NB4 (cell line): ENCODE measurements at regions not wholly inside any gene's neighbourhood (a gene's known extent, or its start where the extent isn't known, plus 50 kb on each side); places are given as distances from the start of the nearest gene placed in this dataset.

Source experiments
- DNase-seq: peaks from one replicate; pipeline ENCODE4 v3.0.0; 2010; ENCODE audit warnings: low read depth
- H3K4me3 ChIP-seq: one replicate; pipeline ENCODE4 v1.5.1; 2011; ENCODE audit warnings: mild to moderate bottlenecking, low read depth, low read length, moderate library complexity
- MYC ChIP-seq: IDR thresholded peaks from 2 replicates; pipeline ENCODE4 v1.6.1; 2011; ENCODE audit warnings: low read depth, low read length
- POLR2A ChIP-seq: IDR thresholded peaks from 2 replicates; pipeline ENCODE4 v1.6.1; 2011; ENCODE audit warnings: mild to moderate bottlenecking; ENCODE audit not compliant: insufficient read length; ENCODE audit errors: extremely low read depth
- TF ChIP-seq, protein P1 (sequence below): IDR thresholded peaks from 2 replicates; pipeline ENCODE4 v1.6.1; 2011; ENCODE audit warnings: low read depth, low read length
- TF ChIP-seq, protein P2 (sequence below): IDR thresholded peaks from one replicate; pipeline ENCODE4 v1.5.1; 2012; ENCODE audit warnings: low read depth, low read length

DNA sequence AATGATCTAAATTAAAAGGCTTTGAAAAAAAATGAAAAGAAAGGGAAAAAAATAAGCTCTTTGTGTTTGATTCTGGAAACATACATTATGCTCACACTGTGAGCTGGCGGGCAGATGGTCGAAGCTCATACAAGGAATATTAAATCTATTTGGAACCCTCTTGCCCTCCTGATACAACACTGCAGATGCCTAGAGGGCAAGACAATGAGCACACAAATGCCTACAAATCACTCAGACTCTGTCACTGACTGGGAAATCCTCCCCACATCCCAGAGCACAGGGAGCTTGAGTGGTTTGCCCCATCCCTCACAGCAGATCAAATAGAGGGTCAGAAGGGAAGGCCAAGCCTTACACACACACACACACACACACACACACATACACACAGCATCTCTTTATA lies 320.4 kb downstream of the HNRNPD start:
- DNase-seq, result no peak
- TF ChIP-seq, protein P1, sequence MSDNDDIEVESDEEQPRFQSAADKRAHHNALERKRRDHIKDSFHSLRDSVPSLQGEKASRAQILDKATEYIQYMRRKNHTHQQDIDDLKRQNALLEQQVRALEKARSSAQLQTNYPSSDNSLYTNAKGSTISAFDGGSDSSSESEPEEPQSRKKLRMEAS, result no peak
- TF ChIP-seq, protein P2, sequence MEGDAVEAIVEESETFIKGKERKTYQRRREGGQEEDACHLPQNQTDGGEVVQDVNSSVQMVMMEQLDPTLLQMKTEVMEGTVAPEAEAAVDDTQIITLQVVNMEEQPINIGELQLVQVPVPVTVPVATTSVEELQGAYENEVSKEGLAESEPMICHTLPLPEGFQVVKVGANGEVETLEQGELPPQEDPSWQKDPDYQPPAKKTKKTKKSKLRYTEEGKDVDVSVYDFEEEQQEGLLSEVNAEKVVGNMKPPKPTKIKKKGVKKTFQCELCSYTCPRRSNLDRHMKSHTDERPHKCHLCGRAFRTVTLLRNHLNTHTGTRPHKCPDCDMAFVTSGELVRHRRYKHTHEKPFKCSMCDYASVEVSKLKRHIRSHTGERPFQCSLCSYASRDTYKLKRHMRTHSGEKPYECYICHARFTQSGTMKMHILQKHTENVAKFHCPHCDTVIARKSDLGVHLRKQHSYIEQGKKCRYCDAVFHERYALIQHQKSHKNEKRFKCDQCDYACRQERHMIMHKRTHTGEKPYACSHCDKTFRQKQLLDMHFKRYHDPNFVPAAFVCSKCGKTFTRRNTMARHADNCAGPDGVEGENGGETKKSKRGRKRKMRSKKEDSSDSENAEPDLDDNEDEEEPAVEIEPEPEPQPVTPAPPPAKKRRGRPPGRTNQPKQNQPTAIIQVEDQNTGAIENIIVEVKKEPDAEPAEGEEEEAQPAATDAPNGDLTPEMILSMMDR, result no peak
- TF ChIP-seq MYC, result no peak
- TF ChIP-seq POLR2A, result no peak
- H3K4me3 ChIP-seq, result no peak overlapping the region

DNA sequence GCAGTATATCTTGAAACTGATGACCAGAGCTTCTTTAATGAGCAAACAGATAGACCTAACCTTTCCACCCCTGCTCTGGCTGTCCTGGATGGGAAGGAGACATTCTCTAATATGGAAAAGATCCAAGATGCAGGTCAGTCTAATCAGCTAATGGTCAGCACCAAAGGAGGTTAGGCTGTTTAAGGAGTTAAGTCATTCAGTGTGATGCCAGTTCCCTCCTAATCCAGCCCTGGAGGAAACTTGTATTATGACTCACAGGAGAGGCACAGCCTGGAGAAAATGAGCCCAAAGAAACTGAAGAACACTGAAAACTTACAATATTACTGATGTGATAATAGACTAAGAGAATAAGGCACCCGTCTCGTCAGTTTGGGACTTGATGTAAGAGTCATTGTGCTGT lies 323.0 kb downstream of the HNRNPD start:
- TF ChIP-seq, protein P2, result no peak
- TF ChIP-seq, protein P1, result no peak
- TF ChIP-seq POLR2A (no peak), MYC (no peak)
- no peak overlapping the region for H3K4me3 ChIP-seq
- DNase-seq, result no peak

DNA sequence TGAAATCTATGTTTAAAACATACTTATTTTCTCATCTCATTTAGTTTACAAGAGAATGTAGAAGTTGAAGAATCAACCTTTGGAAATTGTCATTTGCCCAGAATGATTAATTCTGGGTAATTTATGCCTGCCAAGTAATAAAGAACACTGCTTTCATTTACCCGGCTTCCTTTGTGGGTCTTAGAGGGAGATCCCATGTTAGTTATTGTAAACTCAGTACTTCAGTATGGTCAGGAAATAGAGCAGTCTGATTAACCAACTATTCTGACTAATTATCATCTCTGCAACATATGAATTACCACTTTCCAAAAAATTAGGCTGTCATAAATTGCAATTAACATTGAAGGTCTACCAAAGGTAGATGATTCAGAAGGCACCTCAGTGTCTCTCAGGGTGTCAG lies 324.5 kb downstream of the HNRNPD start:
- TF ChIP-seq, protein P1, result no peak
- TF ChIP-seq MYC, result no peak
- TF ChIP-seq POLR2A, result no peak
- TF ChIP-seq, protein P2, result no peak
- no peak for DNase-seq
- no peak overlapping the region for H3K4me3 ChIP-seq

DNA sequence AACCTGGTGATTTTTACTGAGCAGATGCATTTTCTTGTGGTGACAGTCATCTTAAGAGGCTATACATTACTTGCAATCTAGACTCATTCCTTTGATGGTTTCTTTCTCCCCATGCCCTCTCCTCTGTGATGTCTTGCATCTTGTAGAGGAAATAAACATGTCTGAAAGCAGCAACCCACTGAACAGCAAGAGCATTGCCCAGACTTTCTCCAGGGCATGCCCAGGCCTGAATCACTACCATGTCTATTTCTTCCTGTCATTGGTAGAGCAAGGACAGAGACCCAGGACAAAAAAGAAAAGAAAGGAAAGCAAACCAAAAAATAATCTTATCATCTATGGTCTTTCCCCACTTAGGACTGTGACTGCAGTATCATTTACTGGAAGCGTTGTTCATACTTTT lies 326.1 kb downstream of the HNRNPD start:
- DNase-seq, result no peak
- TF ChIP-seq, protein P1, result no peak
- TF ChIP-seq, protein P2, result no peak
- TF ChIP-seq POLR2A (no peak), MYC (no peak)
- no peak overlapping the region for H3K4me3 ChIP-seq

DNA sequence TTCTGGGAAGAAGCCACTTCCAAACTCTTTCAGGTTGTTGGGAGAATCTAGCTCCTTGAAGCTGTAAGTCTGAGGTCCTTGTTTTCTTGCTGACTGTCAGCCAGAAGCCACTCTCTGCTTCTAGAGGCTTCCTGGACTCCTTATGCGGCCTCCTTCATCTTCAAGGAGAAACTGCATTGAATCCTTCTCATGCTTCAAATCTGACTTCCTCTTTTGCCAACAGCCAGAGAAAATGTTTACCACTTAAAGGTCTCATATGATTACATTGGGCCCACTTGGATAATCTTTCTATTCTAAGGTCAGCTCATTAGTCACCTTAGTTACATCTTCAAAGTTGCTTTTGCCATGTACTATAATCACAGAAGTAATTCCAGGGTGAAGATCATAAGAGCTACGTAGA lies 327.0 kb downstream of the HNRNPD start:
- TF ChIP-seq POLR2A, result no peak
- TF ChIP-seq, protein P1, result no peak
- TF ChIP-seq, protein P2, result no peak
- no peak for TF ChIP-seq MYC

DNA sequence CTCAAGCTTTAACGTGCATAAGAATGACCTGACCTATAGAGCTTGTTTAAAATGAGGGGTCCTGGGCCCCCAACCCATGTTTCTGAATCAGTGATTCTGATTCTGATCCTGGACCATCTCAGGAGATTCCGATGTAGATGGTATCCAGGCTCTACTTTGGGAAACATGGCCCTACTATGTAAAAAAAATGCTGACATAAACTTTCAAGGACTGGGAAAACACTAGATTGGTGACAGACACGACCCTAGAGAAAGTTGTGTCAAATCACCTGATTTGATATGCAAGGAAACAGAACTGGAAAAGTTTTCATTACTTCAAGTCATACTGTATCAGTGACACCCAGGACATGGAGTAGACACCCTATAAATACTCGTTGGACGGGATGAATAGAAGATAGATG lies 328.5 kb downstream of the HNRNPD start:
- TF ChIP-seq, protein P1, result no peak
- TF ChIP-seq POLR2A (no peak), MYC (no peak)
- TF ChIP-seq, protein P2, result no peak
- no peak overlapping the region for H3K4me3 ChIP-seq
- DNase-seq, result no peak

More for the DNA sequence above, 327.0 kb downstream of the HNRNPD start:
- no peak overlapping the region for H3K4me3 ChIP-seq
- DNase-seq, result no peak
